HG03196 (cell line): ENCODE measurements at regions not wholly inside any gene's neighbourhood (a gene's known extent, or its start where the extent isn't known, plus 50 kb on each side); places are given as distances from the start of the nearest gene placed in this dataset.
"Not testable (repeated sequence)": the region's sequence is repeated elsewhere in the genome, so short reads cannot be mapped to it uniquely, and the experiment has no call there.

Experiments used
- ATAC-seq: cut with Tn5 transposase; IDR thresholded peaks from one replicate; pipeline ENCODE4 v1.9.1; 2021; ENCODE audit not compliant: unreplicated experiment

DNA sequence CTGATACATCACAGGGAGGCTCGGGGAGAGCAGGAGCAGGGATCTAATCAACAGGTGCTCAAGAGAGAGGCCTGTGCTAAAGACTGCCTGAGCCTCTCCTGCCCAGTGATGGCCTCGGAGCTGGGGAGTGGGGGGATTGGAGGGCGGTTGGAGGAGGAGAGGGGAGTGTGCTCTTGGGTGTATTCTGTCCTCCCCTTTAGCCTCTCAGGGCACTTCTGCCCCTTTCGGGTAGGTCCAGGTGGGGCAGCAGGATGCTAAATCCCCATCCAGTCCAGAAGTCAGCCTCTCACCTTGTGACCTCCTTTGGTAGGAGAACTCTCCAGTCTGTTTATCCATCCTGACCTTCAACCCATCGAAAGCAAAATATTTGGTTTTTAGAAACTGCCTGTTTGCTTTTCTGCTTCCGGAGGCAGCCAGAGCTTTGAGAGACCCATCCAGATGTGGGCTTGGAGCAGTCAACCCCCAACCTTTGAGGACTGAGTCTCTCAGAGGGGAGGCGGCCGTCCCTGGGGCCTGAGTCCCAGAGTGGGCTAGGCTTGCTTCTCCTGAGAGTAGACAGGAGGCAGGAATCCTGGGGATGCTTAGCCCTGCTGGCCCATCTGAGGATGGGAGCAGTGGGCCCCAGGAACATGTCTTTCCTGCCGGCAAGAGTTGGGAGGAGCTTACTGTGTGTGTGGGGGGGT lies 105.2 kb upstream of the SYT13 start:
- no peak for ATAC-seq

DNA sequence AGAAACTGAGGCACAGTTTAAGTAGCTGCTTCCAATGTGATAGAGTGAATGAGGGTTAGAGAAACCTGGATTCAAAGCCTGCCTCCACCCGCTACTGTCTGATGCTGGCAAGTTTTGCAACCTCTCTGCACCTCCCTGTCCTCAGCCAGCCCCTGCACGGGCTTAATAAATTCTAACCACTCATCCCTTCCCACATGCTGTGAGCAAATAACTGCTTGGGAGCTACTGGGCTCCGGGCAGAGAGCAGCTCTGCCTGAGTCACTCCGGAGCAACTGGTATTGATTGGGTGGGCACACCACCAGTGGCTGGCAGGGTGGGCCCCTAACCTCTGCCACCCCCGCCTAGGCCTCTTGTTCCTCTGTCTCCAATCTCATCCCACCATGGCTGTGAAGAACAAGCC lies 104.3 kb upstream of the SYT13 start:
- no peak for ATAC-seq

- ATAC-seq, result no peak
Observed at GRCh38 chr11:45388472-45388871, 102.3 kb upstream of the SYT13 start.

DNA sequence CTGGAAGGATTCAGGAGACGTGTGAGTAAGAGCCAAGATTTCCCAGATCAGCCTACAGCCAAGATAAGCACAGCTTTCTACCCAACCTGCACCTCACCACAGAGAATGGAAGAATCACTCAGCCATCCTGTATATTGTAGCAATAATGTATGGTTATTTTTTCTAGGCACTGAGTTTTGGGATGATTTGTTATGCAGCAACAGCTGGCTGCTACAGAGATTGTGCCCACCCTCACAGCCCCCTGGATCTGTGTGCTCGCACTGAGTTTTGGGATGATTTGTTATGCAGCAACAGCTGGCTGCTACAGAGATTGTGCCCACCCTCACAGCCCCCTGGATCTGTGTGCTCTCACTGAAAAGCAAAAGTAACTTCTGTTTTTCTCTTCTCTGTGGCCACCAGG lies 101.7 kb upstream of the SYT13 start:
- not testable (repeated sequence) for ATAC-seq

DNA sequence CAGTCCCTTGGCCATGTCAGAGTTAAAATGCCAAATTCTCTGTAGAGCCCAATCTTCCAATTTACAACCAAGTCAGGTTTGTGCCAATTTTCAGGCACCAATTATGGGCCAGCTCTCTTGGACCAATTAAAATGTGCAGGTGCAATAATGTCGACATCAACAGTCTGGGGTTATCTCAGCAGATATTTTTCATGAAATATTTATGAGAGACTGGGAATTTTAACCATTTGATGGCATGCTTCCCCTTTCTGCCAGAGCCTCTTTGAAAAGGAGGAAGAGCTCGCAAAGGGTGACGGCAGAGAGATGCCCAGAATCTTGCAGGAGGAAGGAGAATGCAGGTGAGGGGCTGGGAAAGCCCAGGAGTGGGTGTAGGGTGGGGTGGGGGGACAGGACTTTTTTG lies 100.8 kb upstream of the SYT13 start:
- ATAC-seq, result no peak

GRCh38 chr11:45385844-45386243 lies 99.7 kb upstream of the SYT13 start:
- ATAC-seq, result no peak

DNA sequence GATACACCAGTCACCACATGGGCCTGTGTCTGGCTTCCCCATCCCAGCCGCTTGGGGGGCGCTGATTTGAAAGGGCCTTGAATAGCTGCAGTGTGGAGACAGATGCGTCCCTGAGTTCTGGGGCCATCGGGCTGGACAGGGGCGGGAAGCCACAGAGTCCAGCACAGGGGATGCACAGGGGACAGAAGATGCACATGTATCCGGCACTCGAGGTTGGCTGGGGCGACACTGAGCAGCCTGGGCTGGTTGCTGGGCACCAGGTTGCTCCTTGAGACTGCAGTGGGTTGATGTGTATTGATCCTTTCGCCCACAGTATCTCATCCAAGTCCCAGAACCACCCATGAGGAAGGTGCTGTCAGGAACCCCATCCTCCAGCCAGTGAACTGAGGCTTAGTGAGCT lies 99.3 kb upstream of the SYT13 start:
- no peak for ATAC-seq

DNA sequence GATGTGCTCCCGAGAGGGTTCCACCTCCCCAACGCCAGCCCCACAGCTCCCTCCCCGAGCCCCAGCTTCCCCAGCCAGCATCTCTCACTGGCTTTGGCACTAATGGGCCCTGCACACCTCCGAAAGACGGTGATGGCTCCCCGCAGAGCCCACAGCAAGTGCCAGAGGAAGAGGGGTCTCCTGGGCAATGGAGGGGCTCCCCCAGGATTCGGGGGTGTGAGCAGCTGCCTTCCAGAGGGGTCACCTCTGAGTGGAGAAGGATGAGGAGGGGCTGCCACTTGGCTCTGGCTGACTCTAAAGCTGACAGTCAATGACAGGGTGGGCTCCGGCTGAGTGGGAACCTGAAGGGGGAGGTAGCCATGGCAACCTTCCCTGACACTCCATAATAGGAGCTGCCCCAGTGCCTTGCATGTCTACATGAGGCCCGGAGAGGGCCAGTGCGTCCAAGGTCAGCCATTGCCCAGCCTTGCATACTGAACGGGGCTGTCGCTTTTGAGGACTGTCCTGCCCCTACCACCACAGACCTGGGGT lies 98.6 kb upstream of the SYT13 start:
- ATAC-seq, result no peak

- no peak for ATAC-seq
Observed at GRCh38 chr11:45384016-45384415, 97.9 kb upstream of the SYT13 start.

- ATAC-seq, result no peak
Observed at GRCh38 chr11:45383224-45383623, 97.1 kb upstream of the SYT13 start.

GRCh38 chr11:45382133-45382878 lies 96.2 kb upstream of the SYT13 start:
- no peak for ATAC-seq

DNA sequence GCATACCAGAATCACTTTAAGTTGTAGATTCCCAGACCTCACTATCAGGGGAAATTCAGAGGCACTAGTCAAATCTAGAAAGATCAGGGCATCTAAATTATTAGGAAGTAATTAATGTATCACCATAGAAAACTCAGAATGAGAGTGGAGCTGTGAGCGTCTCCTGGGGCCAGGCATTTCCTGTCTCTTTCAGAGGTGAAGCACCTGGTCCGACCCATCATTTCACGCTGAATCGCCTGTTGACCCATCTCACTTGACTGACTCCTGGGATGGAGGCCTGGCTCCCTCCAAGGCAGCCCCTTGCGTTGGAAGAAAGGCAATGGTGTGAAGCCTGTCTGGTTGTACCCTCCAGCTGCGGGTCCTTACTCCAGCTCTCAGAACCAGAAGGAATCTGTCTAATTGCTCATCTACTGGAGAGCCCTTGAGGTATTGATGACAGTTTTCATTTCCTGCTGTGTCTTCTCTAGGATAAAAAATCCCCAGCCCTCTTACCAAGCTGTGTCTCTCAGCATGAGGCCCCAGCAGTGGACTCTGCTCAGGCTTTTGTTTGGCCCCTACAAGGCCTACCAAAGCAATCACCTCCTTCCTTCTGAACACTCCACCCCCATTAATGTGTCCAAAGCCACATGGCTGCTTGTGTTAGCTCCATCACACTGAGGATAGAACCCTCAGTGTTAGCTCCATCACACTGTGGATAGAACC lies 93.2 kb upstream of the SYT13 start:
- no peak for ATAC-seq

- ATAC-seq, result no peak
Observed at GRCh38 chr11:45378516-45378915, 92.4 kb upstream of the SYT13 start.

GRCh38 chr11:45374653-45375059 lies 88.5 kb upstream of the SYT13 start:
- ATAC-seq, result no peak

GRCh38 chr11:45374130-45374529 lies 88.0 kb upstream of the SYT13 start:
- ATAC-seq, result no peak

DNA sequence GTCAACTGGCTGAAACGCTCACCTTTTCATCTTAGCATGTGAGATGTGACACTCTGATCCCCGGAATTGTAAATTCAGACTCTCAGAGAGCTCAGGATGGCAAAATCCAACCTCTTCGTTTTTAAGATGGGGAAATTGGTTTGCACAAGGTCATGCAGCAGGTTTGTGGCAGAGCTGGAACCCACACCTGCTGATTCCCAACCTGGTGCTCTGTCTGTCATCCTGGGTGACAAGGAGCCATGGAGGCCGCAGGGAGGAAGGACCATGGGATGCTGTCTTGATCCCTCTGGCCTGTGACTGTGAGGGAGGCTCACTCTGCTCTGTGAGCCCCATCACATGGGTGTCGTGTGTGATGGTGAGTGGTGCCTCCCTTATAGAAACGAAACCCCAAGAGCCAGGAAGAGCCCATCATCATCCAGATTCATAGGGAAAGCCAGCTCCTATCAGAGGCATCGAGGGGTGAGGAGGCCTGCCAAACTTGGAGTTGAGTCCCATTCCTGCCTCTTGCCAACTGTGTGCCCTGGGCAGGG lies 87.4 kb upstream of the SYT13 start:
- ATAC-seq, result no peak

- not testable (repeated sequence) for ATAC-seq
Observed at GRCh38 chr11:45372414-45372813, 86.3 kb upstream of the SYT13 start.

DNA sequence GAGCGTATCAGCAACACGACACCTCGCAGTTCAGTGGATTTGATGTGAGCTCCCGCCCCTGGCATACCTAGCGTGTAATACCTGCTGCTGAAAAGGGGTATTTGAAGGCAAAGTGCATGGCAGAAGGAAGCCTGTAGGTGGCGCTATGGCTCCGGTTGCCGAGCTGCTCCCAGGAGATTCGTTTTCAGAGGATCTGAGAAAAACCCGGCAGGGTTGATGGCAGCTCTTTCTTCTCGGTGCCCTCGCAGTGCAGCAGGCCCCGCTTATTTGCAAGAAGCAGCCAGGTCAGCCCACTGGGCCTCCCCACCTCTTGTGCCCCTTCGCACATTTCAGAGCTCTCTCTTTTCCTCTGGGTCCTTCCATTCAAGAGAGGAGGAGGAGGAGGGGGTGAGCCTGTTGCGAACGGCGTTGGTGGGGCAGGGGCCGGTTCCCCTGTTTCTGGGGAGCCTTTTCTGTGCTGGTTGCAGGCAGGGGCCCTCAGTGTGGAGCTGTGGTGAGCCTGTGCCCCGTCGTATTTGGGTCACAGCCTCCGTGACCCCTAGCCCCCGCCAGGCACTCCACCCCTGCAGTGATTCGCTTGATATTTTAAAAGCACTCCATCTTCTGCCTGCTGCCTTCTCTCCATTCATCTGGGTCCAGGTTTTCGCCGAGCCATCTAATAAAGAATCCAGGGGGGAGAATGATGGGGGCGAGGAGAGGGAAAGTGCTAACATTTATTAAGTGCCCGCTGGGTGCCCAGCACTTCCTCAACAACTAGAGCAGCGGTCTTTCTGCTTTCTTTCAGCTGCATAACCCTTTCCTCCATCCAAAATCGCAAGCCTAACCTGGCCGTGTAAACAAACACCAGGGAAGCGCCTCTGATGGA lies 85.3 kb upstream of the SYT13 start:
- ATAC-seq, result peak; percentile 61

DNA sequence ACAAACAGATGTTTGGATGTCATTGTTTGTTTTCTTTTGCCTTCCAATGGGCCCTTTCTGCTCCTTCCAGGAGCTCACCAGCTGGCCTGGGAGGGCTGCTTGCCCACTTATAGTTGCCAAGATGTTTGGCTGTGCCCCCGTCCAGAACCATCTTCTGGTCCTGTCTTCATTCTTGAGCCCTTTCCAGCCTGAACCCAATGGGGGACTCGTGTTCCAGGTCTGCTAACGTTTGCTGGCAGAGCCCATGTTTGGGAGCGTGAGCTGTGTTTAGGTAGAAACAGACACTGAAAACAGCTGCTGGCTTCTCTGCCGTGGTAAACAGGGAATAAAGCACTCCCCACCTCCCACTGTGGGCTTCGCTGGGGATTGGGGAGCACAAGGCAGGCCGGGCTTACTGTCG lies 83.2 kb upstream of the SYT13 start:
- no peak for ATAC-seq

GRCh38 chr11:45368697-45369096 lies 82.6 kb upstream of the SYT13 start:
- no peak for ATAC-seq
